ENCODE measurements at regions not wholly inside any gene's neighbourhood (a gene's known extent, or its start where the extent isn't known, plus 50 kb on each side); places are given as distances from the start of the nearest gene placed in this dataset.

DNA sequence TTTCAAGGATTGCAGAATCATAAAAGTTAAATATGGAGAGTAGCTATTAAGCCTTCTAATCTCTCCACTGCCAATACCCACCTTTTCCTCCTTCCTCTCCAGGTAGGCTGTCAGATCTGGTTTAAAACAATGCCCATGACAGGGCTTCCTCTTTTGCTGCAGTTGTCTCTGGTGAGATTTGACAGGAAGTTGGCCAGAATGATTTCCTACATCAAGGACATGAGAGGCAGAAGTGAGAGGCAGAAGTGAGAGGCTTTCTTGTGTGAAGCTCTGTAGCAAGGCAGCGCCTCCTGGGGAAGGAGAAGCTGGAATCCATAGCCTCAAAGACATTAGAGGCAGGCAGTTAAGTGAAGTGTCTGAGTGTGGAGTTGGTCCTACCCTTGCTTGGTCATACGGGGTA, 385.7 kb downstream of the HRH4 start:
- Histone ChIP-seq H3K27ac (ENCODE audit: low read depth in 1 of 2, low read length in 2 of 2) (no peak overlapping the region), H3K4me1 (ENCODE audit: control insufficient read depth in 4 of 4, insufficient read depth in 4 of 4, low read length in 3 of 4) (no peaks in the 10 kb centered on the region), H3K9ac (ENCODE audit: low read depth in 1 of 2, low read length in 2 of 2) (no peak overlapping the region), H3K27me3 (ENCODE audit: control insufficient read depth in 4 of 4, insufficient read depth in 4 of 4, low read length in 3 of 4) (peaks cover 0 to 4% (median 1%) of the 10 kb centered on the region in 4 donors), H3K36me3 (ENCODE audit: control insufficient read depth in 4 of 4, insufficient read depth in 3 of 4, low read depth in 1 of 4, low read length in 3 of 4) (no peaks in the 10 kb centered on the region), H3K9me3 (ENCODE audit: control insufficient read depth in 4 of 4, low read length in 3 of 4) (no peaks in the 10 kb centered on the region), H3K4me3 (ENCODE audit: low read depth in 1 of 3, low read length in 3 of 3) (no peak overlapping the region)
- no peak for DNase-seq (ENCODE audit: low spot score)
- WGBS, result 69% methylated on average over 2 of the region's 2 CpGs
- TF ChIP-seq RXRA (IDR thresholded peaks at IDR 0.05) (no peak), FOXA2 (IDR thresholded peaks at IDR 0.05) (no peak), SP1 (IDR thresholded peaks at IDR 0.05) (no peak), GABPA (IDR thresholded peaks at IDR 0.05 in 1 of 2, conservative IDR thresholded peaks at IDR 0.05 in 1 of 2) (no peak), TAF1 (conservative IDR thresholded peaks at IDR 0.05) (no peak), HNF4A (conservative IDR thresholded peaks at IDR 0.05) (no peak), NR2F2 (IDR thresholded peaks at IDR 0.05) (no peak)
- TF ChIP-seq, protein P1, sequence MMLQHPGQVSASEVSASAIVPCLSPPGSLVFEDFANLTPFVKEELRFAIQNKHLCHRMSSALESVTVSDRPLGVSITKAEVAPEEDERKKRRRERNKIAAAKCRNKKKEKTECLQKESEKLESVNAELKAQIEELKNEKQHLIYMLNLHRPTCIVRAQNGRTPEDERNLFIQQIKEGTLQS (IDR thresholded peaks at IDR 0.05), result no peak
- TF ChIP-seq, protein P2, sequence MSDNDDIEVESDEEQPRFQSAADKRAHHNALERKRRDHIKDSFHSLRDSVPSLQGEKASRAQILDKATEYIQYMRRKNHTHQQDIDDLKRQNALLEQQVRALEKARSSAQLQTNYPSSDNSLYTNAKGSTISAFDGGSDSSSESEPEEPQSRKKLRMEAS (IDR thresholded peaks at IDR 0.05), result no peak
- TF ChIP-seq, protein P3, sequence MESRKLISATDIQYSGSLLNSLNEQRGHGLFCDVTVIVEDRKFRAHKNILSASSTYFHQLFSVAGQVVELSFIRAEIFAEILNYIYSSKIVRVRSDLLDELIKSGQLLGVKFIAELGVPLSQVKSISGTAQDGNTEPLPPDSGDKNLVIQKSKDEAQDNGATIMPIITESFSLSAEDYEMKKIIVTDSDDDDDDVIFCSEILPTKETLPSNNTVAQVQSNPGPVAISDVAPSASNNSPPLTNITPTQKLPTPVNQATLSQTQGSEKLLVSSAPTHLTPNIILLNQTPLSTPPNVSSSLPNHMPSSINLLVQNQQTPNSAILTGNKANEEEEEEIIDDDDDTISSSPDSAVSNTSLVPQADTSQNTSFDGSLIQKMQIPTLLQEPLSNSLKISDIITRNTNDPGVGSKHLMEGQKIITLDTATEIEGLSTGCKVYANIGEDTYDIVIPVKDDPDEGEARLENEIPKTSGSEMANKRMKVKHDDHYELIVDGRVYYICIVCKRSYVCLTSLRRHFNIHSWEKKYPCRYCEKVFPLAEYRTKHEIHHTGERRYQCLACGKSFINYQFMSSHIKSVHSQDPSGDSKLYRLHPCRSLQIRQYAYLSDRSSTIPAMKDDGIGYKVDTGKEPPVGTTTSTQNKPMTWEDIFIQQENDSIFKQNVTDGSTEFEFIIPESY (IDR thresholded peaks at IDR 0.05), result no peak

DNA sequence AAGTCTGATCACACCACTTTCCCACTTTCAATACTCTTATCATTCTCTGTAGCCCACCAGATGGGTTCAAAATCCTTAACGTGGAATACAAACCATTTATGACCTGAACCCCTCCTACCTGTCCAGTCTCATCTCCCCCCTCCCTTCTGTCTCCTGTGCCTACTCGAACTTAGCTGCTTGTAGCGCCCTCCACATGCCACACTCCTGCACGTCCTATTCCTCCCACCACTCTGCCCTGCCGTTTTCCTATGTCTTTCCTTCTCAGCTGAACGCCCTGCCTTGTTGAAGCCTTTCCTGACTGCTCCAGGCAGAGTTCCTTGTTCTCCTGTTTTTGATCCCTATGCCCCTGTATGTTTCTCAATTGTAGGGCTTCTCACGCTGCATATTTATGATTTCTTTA, 390.1 kb downstream of the HRH4 start:
- Histone ChIP-seq H3K27me3 (ENCODE audit: control insufficient read depth in 4 of 4, insufficient read depth in 4 of 4, low read length in 3 of 4) (peaks cover 0 to 2% (median 0%) of the 10 kb centered on the region in 4 donors), H3K4me3 (ENCODE audit: low read depth in 1 of 3, low read length in 3 of 3) (no peak overlapping the region), H3K9ac (ENCODE audit: low read depth in 1 of 2, low read length in 2 of 2) (no peak overlapping the region), H3K9me3 (ENCODE audit: control insufficient read depth in 4 of 4, low read length in 3 of 4) (no peaks in the 10 kb centered on the region), H3K27ac (ENCODE audit: low read depth in 1 of 2, low read length in 2 of 2) (no peak overlapping the region), H3K4me1 (ENCODE audit: control insufficient read depth in 4 of 4, insufficient read depth in 4 of 4, low read length in 3 of 4) (no peaks in the 10 kb centered on the region), H3K36me3 (ENCODE audit: control insufficient read depth in 4 of 4, insufficient read depth in 3 of 4, low read depth in 1 of 4, low read length in 3 of 4) (no peaks in the 10 kb centered on the region)
- 54% methylated on average over 7 of the region's 7 CpGs for WGBS
- no peak for DNase-seq (ENCODE audit: low spot score)
- TF ChIP-seq TAF1 (conservative IDR thresholded peaks at IDR 0.05), result no peak
- TF ChIP-seq YY1 (IDR thresholded peaks at IDR 0.05), result no peak
- TF ChIP-seq, protein P4, sequence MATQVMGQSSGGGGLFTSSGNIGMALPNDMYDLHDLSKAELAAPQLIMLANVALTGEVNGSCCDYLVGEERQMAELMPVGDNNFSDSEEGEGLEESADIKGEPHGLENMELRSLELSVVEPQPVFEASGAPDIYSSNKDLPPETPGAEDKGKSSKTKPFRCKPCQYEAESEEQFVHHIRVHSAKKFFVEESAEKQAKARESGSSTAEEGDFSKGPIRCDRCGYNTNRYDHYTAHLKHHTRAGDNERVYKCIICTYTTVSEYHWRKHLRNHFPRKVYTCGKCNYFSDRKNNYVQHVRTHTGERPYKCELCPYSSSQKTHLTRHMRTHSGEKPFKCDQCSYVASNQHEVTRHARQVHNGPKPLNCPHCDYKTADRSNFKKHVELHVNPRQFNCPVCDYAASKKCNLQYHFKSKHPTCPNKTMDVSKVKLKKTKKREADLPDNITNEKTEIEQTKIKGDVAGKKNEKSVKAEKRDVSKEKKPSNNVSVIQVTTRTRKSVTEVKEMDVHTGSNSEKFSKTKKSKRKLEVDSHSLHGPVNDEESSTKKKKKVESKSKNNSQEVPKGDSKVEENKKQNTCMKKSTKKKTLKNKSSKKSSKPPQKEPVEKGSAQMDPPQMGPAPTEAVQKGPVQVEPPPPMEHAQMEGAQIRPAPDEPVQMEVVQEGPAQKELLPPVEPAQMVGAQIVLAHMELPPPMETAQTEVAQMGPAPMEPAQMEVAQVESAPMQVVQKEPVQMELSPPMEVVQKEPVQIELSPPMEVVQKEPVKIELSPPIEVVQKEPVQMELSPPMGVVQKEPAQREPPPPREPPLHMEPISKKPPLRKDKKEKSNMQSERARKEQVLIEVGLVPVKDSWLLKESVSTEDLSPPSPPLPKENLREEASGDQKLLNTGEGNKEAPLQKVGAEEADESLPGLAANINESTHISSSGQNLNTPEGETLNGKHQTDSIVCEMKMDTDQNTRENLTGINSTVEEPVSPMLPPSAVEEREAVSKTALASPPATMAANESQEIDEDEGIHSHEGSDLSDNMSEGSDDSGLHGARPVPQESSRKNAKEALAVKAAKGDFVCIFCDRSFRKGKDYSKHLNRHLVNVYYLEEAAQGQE (IDR thresholded peaks at IDR 0.05), result no peak
- no peak for TF ChIP-seq GABPA (IDR thresholded peaks at IDR 0.05 in 1 of 2, conservative IDR thresholded peaks at IDR 0.05 in 1 of 2)
- TF ChIP-seq HNF4A (conservative IDR thresholded peaks at IDR 0.05), result no peak
- TF ChIP-seq RAD21 (IDR thresholded peaks at IDR 0.05), result no peak
- TF ChIP-seq FOXA1 (IDR thresholded peaks at IDR 0.05), result no peak
- TF ChIP-seq, protein P3 (IDR thresholded peaks at IDR 0.05), result no peak
- TF ChIP-seq RXRA (IDR thresholded peaks at IDR 0.05), result no peak
- TF ChIP-seq SP1 (IDR thresholded peaks at IDR 0.05), result no peak
- no peak for TF ChIP-seq FOXA2 (IDR thresholded peaks at IDR 0.05)
- no peak for TF ChIP-seq HNF4G (IDR thresholded peaks at IDR 0.05)
- TF ChIP-seq, protein P1 (IDR thresholded peaks at IDR 0.05), result no peak
- no peak for TF ChIP-seq NR2F2 (IDR thresholded peaks at IDR 0.05)
- TF ChIP-seq EGR1 (IDR thresholded peaks at IDR 0.05; ENCODE audit: low read depth in 2 of 2), result no peak
- TF ChIP-seq JUND (IDR thresholded peaks at IDR 0.05), result no peak
- TF ChIP-seq, protein P5, sequence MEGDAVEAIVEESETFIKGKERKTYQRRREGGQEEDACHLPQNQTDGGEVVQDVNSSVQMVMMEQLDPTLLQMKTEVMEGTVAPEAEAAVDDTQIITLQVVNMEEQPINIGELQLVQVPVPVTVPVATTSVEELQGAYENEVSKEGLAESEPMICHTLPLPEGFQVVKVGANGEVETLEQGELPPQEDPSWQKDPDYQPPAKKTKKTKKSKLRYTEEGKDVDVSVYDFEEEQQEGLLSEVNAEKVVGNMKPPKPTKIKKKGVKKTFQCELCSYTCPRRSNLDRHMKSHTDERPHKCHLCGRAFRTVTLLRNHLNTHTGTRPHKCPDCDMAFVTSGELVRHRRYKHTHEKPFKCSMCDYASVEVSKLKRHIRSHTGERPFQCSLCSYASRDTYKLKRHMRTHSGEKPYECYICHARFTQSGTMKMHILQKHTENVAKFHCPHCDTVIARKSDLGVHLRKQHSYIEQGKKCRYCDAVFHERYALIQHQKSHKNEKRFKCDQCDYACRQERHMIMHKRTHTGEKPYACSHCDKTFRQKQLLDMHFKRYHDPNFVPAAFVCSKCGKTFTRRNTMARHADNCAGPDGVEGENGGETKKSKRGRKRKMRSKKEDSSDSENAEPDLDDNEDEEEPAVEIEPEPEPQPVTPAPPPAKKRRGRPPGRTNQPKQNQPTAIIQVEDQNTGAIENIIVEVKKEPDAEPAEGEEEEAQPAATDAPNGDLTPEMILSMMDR (IDR thresholded peaks at IDR 0.05; ENCODE audit: low read depth, low read length, missing input control), result no peak
- TF ChIP-seq, protein P2 (IDR thresholded peaks at IDR 0.05), result no peak

Data from liver (tissue), 8 donors.